GM12878 (cell line): ENCODE measurements at regions not wholly inside any gene's neighbourhood (a gene's known extent, or its start where the extent isn't known, plus 50 kb on each side); places are given as distances from the start of the nearest gene placed in this dataset.

ENCODE experiments used
- ATAC-seq: fragments of 200-7000 bp; cut with Tn5 transposase; 3 replicates; pipeline ENCODE4 v1.9.1; 2020; ENCODE audit warnings: mild to moderate bottlenecking, moderate library complexity
- BruUV-seq: library from RNA; stranded (reverse); fragments of 400-500 nt; replicated peaks from 2 replicates; lab custom pipeline; 2021; lab: Mats Ljungman, UMichigan
- CTCF ChIA-PET: fragments of 300-600 bp; sonication (Branson Sonifier 250); formaldehyde crosslinking; extraction: SDS; loops from one replicate; lab custom pipeline; 2021; ENCODE audit warnings: inconsistent platforms; lab: Yijun Ruan, JAX
- POLR2A ChIA-PET: fragments of 350-600 bp; formaldehyde crosslinking; extraction: SDS; loops from one replicate; lab custom pipeline; 2021; ENCODE audit warnings: inconsistent platforms; lab: Charles Lee
- RAD21 ChIA-PET: fragments of 300-600 bp; sonication (Branson Sonifier 250); formaldehyde crosslinking; loops from one replicate; lab custom pipeline; 2023; ENCODE audit warnings: antibody characterized with exemption; ENCODE audit not compliant: unreplicated experiment; lab: Charles Lee
- SMC1A ChIA-PET: fragments of 300-600 bp; sonication (Branson Sonifier 250); formaldehyde crosslinking; loops from one replicate; lab custom pipeline; 2023; ENCODE audit not compliant: unreplicated experiment, uncharacterized antibody; lab: Charles Lee
- DNase-seq: peaks from one replicate; pipeline ENCODE4 v3.0.0-alpha.2; 2011; ENCODE audit warnings: low read depth, low spot score
- FAIRE-seq: peaks from 3 replicates; lab custom pipeline; 2011; peaks lifted over from hg19 to GRCh38; lab: Jason Lieb, UNC
- H2AFZ ChIP-seq: 2 replicates; pipeline ENCODE4 v1.6.0; 2011; ENCODE audit warnings: low read depth, low read length, control low read depth; ENCODE audit not compliant: control insufficient read depth
- H3K27ac ChIP-seq: 2 replicates; pipeline ENCODE4 v1.5.1; 2011; ENCODE audit warnings: control low read depth; ENCODE audit not compliant: control insufficient read depth, insufficient read depth
- H3K27me3 ChIP-seq, 2 experiments: replicated peaks in 1 of 2; 2 replicates each; pipeline versions ENCODE4 v1.6.0 to v1.6.1; 2011; ENCODE audit warnings: low read length in 1 of 2; ENCODE audit not compliant: control insufficient read depth in 2 of 2, insufficient read depth in 2 of 2
- H3K36me3 ChIP-seq, 2 experiments: 2 replicates each; pipeline ENCODE4 v1.5.1; 2011; ENCODE audit warnings: low read length in 1 of 2; ENCODE audit not compliant: control insufficient read depth in 2 of 2, insufficient read depth in 2 of 2
- H3K4me1 ChIP-seq: 2 replicates; pipeline ENCODE4 v1.6.1; 2011; ENCODE audit warnings: mild to moderate bottlenecking, low read length, moderate library complexity, mixed read lengths; ENCODE audit not compliant: control insufficient read depth, insufficient read depth
- H3K4me2 ChIP-seq: 2 replicates; pipeline ENCODE4 v1.6.0; 2011; ENCODE audit warnings: control low read depth; ENCODE audit not compliant: control insufficient read depth, insufficient read depth
- H3K4me3 ChIP-seq: fragments of 200-600 bp; sonication (generic); 2 replicates; pipeline ENCODE4 v1.5.1; 2016
- H3K79me2 ChIP-seq: 2 replicates; pipeline ENCODE4 v1.6.0; 2011; ENCODE audit warnings: low read length; ENCODE audit not compliant: control insufficient read depth, insufficient read depth
- H3K9ac ChIP-seq: 2 replicates; pipeline ENCODE4 v1.8.0; 2011; ENCODE audit warnings: low read length, control low read depth, mixed read lengths; ENCODE audit not compliant: control insufficient read depth, insufficient read depth
- H3K9me3 ChIP-seq: replicated peaks from 3 replicates; pipeline ENCODE4 v1.5.1; 2011; ENCODE audit warnings: mild to moderate bottlenecking, low read length; ENCODE audit not compliant: control insufficient read depth, insufficient read depth
- H4K20me1 ChIP-seq: 2 replicates; pipeline ENCODE4 v1.6.0; 2011; ENCODE audit not compliant: control insufficient read depth, insufficient read depth
- BMI1 ChIP-seq: fragments of 450-650 bp; IDR thresholded peaks from 2 replicates; pipeline ENCODE4 v1.6.1; 2016; ENCODE audit warnings: mild to moderate bottlenecking, moderate library complexity, borderline replicate concordance
- CBFB ChIP-seq: IDR thresholded peaks from 2 replicates; pipeline ENCODE4 v1.6.1; 2016; ENCODE audit warnings: antibody characterized with exemption, low read depth
- CHD4 ChIP-seq: fragments of 200-600 bp; sonication (generic); IDR thresholded peaks from 2 replicates; pipeline ENCODE4 v1.6.1; 2016; ENCODE audit warnings: mild to moderate bottlenecking
- CREM ChIP-seq: IDR thresholded peaks from 2 replicates; pipeline ENCODE4 v1.6.1; 2014; ENCODE audit warnings: antibody characterized with exemption, low read depth
- ETV6 ChIP-seq, 2 experiments: fragments of 450-650 bp in 1 of 2; IDR thresholded peaks in 1 of 2; conservative IDR thresholded peaks in 1 of 2; 2 replicates each; pipeline ENCODE4 v1.6.1; 2014; ENCODE audit warnings: antibody characterized with exemption in 1 of 2, borderline replicate concordance in 1 of 2, low read depth in 1 of 2, mild to moderate bottlenecking in 1 of 2, moderate library complexity in 1 of 2
- HCFC1 ChIP-seq: fragments of 150-350 bp; IDR thresholded peaks from 2 replicates; pipeline ENCODE4 v1.6.1; 2014; ENCODE audit warnings: low read length
- KAT2A ChIP-seq: conservative IDR thresholded peaks from 2 replicates; pipeline ENCODE4 v1.6.1; 2011; ENCODE audit warnings: low read depth, low read length; ENCODE audit not compliant: control insufficient read depth
- MEF2A ChIP-seq: IDR thresholded peaks from 2 replicates; pipeline ENCODE4 v1.6.1; 2011; ENCODE audit warnings: low read depth, mild to moderate bottlenecking, low read length, moderate library complexity; ENCODE audit not compliant: insufficient read depth
- NFIC ChIP-seq: IDR thresholded peaks from 2 replicates; pipeline ENCODE4 v1.6.1; 2012; ENCODE audit warnings: low read depth, mild to moderate bottlenecking, inconsistent platforms, low read length, moderate library complexity
- NR2C2 ChIP-seq: IDR thresholded peaks from 2 replicates; pipeline ENCODE4 v1.6.1; 2011; ENCODE audit warnings: borderline replicate concordance, low read depth; ENCODE audit not compliant: control insufficient read depth, insufficient read length
- PKNOX1 ChIP-seq: fragments of 450-650 bp; IDR thresholded peaks from 2 replicates; pipeline ENCODE4 v1.6.1; 2016; ENCODE audit warnings: mild to moderate bottlenecking
- RELB ChIP-seq: fragments of 450-650 bp; IDR thresholded peaks from 2 replicates; pipeline ENCODE4 v1.6.1; 2017; ENCODE audit warnings: low read depth, mild to moderate bottlenecking, moderate library complexity
- SUPT20H ChIP-seq: IDR thresholded peaks from 2 replicates; pipeline ENCODE4 v1.6.1; 2011; ENCODE audit warnings: low read depth, mild to moderate bottlenecking, low read length, moderate library complexity, borderline replicate concordance; ENCODE audit not compliant: control insufficient read depth
- TBL1XR1 ChIP-seq: IDR thresholded peaks from 2 replicates; pipeline ENCODE4 v1.6.1; 2012; ENCODE audit warnings: low read depth, low read length, improper control_type of control experiment
- TCF12 ChIP-seq: IDR thresholded peaks from 2 replicates; pipeline ENCODE4 v1.6.1; 2011; ENCODE audit warnings: low read depth, mild to moderate bottlenecking, low read length
- TCF3 ChIP-seq: IDR thresholded peaks from 2 replicates; pipeline ENCODE4 v1.6.1; 2012; ENCODE audit warnings: low read depth, mild to moderate bottlenecking, low read length, borderline replicate concordance; ENCODE audit not compliant: insufficient read depth
- WGBS: methylation state at CpG from one replicate; pipeline ENCODE4 v1.1.6; 2016; ENCODE audit warnings: low lambda C conversion rate; ENCODE audit not compliant: insufficient replicate concordance, insufficient coverage; ENCODE audit errors: missing lambda C conversion rate; 5-methylcytosine and 5-hydroxymethylcytosine counted together
- in situ Hi-C: fragments of 300-500 bp; cut with MboI; formaldehyde crosslinking; loops from 9 replicates; pipeline ENCODE4 v1.14.3; 2018; ENCODE audit warnings: mixed read lengths
- intact Hi-C: fragments of 100-400 bp; cut with micrococcal nuclease; formaldehyde crosslinking; loops from one replicate; pipeline ENCODE4 v1.14.2; 2022; ENCODE audit not compliant: unreplicated experiment

- BruUV-seq, result no TSS peak
- Histone ChIP-seq H3K9ac (no peak overlapping the region), H3K79me2 (no peaks in the 10 kb centered on the region), H3K27ac (no peak overlapping the region), H3K4me2 (no peak overlapping the region), H3K9me3 (no peaks in the 10 kb centered on the region), H4K20me1 (no peaks in the 10 kb centered on the region), H3K36me3 (no peaks in the 10 kb centered on the region), H3K4me1 (no peaks in the 10 kb centered on the region), H3K27me3 (no peaks in the 10 kb centered on the region), H2AFZ (no peak overlapping the region), H3K4me3 (no peak overlapping the region)
- FAIRE-seq (no peak), ATAC-seq (no peak), DNase-seq (no peak)
- in situ Hi-C loops (no loop called here), intact Hi-C loops (no loop called here)
- ChIA-PET SMC1A (no interaction called here), CTCF (no interaction called here), POLR2A (no interaction called here), RAD21 (no interaction called here)
- WGBS, result 53% methylated on average over 3 of the region's 3 CpGs
- no peak for TF ChIP-seq NR2C2
- TF ChIP-seq BMI1, result no peak
These were observed 122.3 kb upstream of the NR4A3 start for GRCh38 chr9:99699396-99699795.

GRCh38 chr9:99712214-99712613 lies 109.5 kb upstream of the NR4A3 start:
- ChIA-PET POLR2A (interaction anchor here (1.3 kb wide), 1 partner anchor 8 kb away, joined by 3 read pairs; no protein-coding TSS in a partner anchor), RAD21 (interaction anchor here (0.9 kb wide), 1 partner anchor 481 kb away, joined by 5 read pairs; no protein-coding TSS in a partner anchor), CTCF (interaction anchor here (0.5 to 1.3 kb wide), 3 partner anchors 9 to 549 kb away, joined by 4 to 7 read pairs (median 5); no protein-coding TSS in a partner anchor), SMC1A (interaction anchor here (0.6 to 1.9 kb wide), 3 partner anchors 11 to 319 kb away, joined by 3 to 9 read pairs (median 3); no protein-coding TSS in a partner anchor)
- H3K9me3 ChIP-seq, result no peaks in the 10 kb centered on the region; the same call in 1 of the 3 replicates
- in situ Hi-C loops, result no loop called here
- H3K9ac ChIP-seq, result no peak overlapping the region
- no peak for ATAC-seq
- H3K27ac ChIP-seq, result no peak overlapping the region
- no peak overlapping the region for H3K4me3 ChIP-seq
- BruUV-seq, result no TSS peak
- H4K20me1 ChIP-seq, result no peaks in the 10 kb centered on the region
- intact Hi-C loops, result no loop called here
- no peaks in the 10 kb centered on the region; the same call in 1 of the 2 replicates for H3K4me1 ChIP-seq
- DNase-seq, result no peak
- H3K27me3 ChIP-seq, result no peaks in the 10 kb centered on the region
- no peaks in the 10 kb centered on the region for H3K79me2 ChIP-seq
- no peak overlapping the region for H3K4me2 ChIP-seq
- no peak for FAIRE-seq
- H3K36me3 ChIP-seq, result no peaks in the 10 kb centered on the region
- no peak overlapping the region for H2AFZ ChIP-seq
- no peak for TF ChIP-seq CHD4
- no peak for TF ChIP-seq CREM
- TF ChIP-seq RELB, result no peak
- TF ChIP-seq TBL1XR1, result no peak
- no peak for TF ChIP-seq ETV6 (conservative IDR thresholded peaks at IDR 0.05 in 1 of 2, IDR thresholded peaks at IDR 0.05 in 1 of 2; ENCODE audit: borderline replicate concordance in 1 of 2, low read depth in 1 of 2)
- TF ChIP-seq HCFC1, result no peak
- TF ChIP-seq SUPT20H, result no peak
- no peak for TF ChIP-seq CBFB
- no peak for TF ChIP-seq PKNOX1
- no peak for TF ChIP-seq KAT2A
- no peak for TF ChIP-seq TCF12
- no peak for TF ChIP-seq NFIC
- TF ChIP-seq MEF2A, result no peak
- TF ChIP-seq TCF3, result no peak
